Esophagus (tissue), 2 donors: ENCODE measurements at regions not wholly inside any gene's neighbourhood (a gene's known extent, or its start where the extent isn't known, plus 50 kb on each side); places are given as distances from the start of the nearest gene placed in this dataset.

ENCODE experiments used
- H3K27ac ChIP-seq, 2 donors: one replicate each; pipeline ENCODE4 v1.5.1; 2013; ENCODE audit warnings: low read depth in 2 of 2, mild to moderate bottlenecking in 2 of 2, inconsistent platforms in 1 of 2, low read length in 1 of 2, moderate library complexity in 1 of 2
- H3K27me3 ChIP-seq, 2 donors: one replicate each; pipeline ENCODE4 v1.6.1; 2013; ENCODE audit warnings: low read length in 2 of 2, control low read depth in 1 of 2, mild to moderate bottlenecking in 1 of 2; ENCODE audit not compliant: insufficient read depth in 2 of 2, control insufficient read depth in 1 of 2
- H3K36me3 ChIP-seq, 2 donors: one replicate each; pipeline ENCODE4 v1.6.1; 2013; ENCODE audit warnings: low read length in 1 of 2; ENCODE audit not compliant: control insufficient read depth in 2 of 2, insufficient read depth in 2 of 2
- H3K4me1 ChIP-seq, 2 donors: one replicate each; pipeline ENCODE4 v1.6.1; 2013; ENCODE audit warnings: low read length in 1 of 2; ENCODE audit not compliant: control insufficient read depth in 2 of 2, insufficient read depth in 2 of 2
- H3K4me3 ChIP-seq, 2 donors: one replicate each; pipeline ENCODE4 v1.5.1; 2013; ENCODE audit warnings: low read length in 2 of 2, mild to moderate bottlenecking in 2 of 2, low read depth in 1 of 2, moderate library complexity in 1 of 2
- H3K9me3 ChIP-seq, 2 donors: one replicate each; pipeline ENCODE4 v1.6.1; 2013; ENCODE audit warnings: mild to moderate bottlenecking in 2 of 2, low read depth in 1 of 2, low read length in 1 of 2, moderate library complexity in 1 of 2; ENCODE audit not compliant: control insufficient read depth in 2 of 2, insufficient read depth in 1 of 2
- WGBS, 2 donors: extraction: QIAGEN DNeasy Blood & Tissue Kit; methylation state at CpG; one replicate each; pipeline ENCODE4 v1.1.7; 2013; 5-methylcytosine and 5-hydroxymethylcytosine counted together
- donor health status: healthy with polysubstance abuse.
- donor health status: Bipolar disorder and iron deficiency.

DNA sequence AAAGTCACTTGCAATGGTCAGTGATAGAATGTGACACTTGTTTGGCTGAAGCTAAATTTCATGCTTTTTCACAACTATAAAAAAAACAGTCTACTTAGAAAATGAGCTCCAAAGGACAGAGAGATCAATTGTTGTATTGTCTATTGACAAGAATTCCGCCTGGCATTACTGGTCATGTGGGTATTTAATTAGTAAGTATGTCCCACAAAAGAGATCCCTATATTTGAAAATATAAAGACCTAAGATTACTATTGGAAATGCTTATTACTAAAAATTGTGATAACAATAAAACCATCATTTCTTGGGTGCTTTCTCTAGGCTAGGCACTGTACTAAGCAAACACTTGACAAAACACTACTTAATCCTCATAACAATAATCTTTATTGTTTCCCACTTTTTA is 745.2 kb upstream of the C9orf72 start:
- Histone ChIP-seq H3K4me1 (no peaks in the 10 kb centered on the region), H3K27me3 (no peaks in the 10 kb centered on the region), H3K9me3 (no peaks in the 10 kb centered on the region), H3K4me3 (no peak overlapping the region), H3K27ac (no peak overlapping the region), H3K36me3 (no peaks in the 10 kb centered on the region)
- 79 to 82% methylated on average over 1 of the region's 1 CpG for WGBS, 2 donors

GRCh38 chr9:28319981-28320380 is 746.7 kb upstream of the C9orf72 start:
- Histone ChIP-seq H3K4me3 (no peak overlapping the region), H3K27ac (no peak overlapping the region), H3K9me3 (no peaks in the 10 kb centered on the region), H3K27me3 (no peaks in the 10 kb centered on the region), H3K4me1 (no peaks in the 10 kb centered on the region), H3K36me3 (no peaks in the 10 kb centered on the region)
- 57 to 73% methylated on average over 2 of the region's 2 CpGs for WGBS, 2 donors

DNA sequence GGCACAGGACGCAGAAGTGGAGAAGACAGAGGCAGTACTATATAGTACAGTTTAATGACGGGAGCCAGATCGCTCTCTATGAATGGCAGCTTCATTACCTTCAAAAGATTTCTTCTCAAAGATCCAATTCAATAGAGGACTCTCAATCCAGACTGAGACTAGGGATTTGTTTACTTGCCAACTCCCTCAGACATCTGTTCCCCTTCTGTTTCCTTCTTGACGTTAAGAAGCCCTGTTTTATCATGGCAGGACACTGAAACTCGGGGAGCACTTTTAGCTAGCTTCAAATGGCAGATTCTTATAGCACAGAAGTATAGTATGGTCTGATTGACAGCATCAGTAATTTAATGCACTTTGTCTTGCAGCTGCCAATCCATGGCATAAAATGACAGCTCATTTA is 747.3 kb upstream of the C9orf72 start:
- no peaks in the 10 kb centered on the region for H3K9me3 ChIP-seq
- no peaks in the 10 kb centered on the region for H3K27me3 ChIP-seq
- no peak overlapping the region for H3K4me3 ChIP-seq
- no peaks in the 10 kb centered on the region for H3K4me1 ChIP-seq
- no peaks in the 10 kb centered on the region for H3K36me3 ChIP-seq
- no peak overlapping the region for H3K27ac ChIP-seq
- WGBS, 2 donors, result 33 to 50% methylated on average over 5 of the region's 5 CpGs

DNA sequence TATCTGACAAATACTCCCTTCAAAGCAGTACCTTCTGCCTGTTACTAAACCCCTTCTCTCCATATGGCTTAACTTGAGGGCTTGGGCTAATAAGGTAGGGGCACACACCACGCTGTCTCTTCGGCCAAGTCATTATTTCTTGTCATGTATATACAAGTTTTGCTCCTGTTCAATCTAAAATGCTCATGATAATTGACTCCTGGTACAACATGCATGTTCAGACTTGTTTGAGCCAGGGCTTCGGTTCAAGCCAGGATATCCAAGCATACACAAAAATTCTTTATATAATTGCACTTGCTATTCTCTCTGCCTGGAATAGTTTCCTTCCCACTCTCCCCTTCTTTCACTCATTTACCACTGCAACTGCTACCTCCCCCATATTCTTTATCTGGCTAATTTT is 756.0 kb upstream of the C9orf72 start:
- no peaks in the 10 kb centered on the region for H3K36me3 ChIP-seq
- H3K27me3 ChIP-seq, result no peaks in the 10 kb centered on the region
- 52 to 58% methylated on average over 3 of the region's 3 CpGs for WGBS, 2 donors
- H3K4me1 ChIP-seq, result no peaks in the 10 kb centered on the region
- no peak overlapping the region for H3K27ac ChIP-seq
- H3K4me3 ChIP-seq, result no peak overlapping the region
- no peaks in the 10 kb centered on the region for H3K9me3 ChIP-seq

DNA sequence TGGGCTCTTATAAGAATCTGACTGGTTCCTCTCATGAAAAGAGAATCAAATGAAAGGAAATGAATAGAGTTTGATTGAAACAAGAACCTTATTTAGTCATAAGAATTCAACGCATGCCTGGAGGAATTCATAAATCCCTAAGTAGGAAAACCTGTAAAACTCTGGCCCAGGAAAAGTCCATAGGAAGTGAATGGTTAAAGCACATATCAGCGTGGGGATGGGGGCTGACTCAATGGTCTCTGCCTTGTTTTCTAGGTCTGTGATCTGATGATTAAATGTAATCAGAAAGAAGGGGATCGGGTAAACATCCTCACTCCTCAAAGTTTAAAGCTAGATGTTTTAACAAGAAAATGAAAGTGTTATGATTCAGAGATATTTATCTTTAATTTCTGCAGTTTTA is 759.4 kb upstream of the C9orf72 start:
- H3K4me3 ChIP-seq, result no peak overlapping the region
- H3K27ac ChIP-seq, result no peak overlapping the region
- no peaks in the 10 kb centered on the region for H3K4me1 ChIP-seq
- no peaks in the 10 kb centered on the region for H3K27me3 ChIP-seq
- no peaks in the 10 kb centered on the region for H3K9me3 ChIP-seq
- WGBS, 2 donors, result 57 to 58% methylated on average over 3 of the region's 3 CpGs
- no peaks in the 10 kb centered on the region for H3K36me3 ChIP-seq

GRCh38 chr9:28341913-28342312 is 768.6 kb upstream of the C9orf72 start:
- H3K4me3 ChIP-seq, result no peak overlapping the region
- H3K27me3 ChIP-seq, result no peaks in the 10 kb centered on the region
- H3K36me3 ChIP-seq, result no peaks in the 10 kb centered on the region
- WGBS, 2 donors, result 79 to 83% methylated on average over 4 of the region's 4 CpGs
- H3K27ac ChIP-seq, result no peak overlapping the region
- H3K4me1 ChIP-seq, result no peaks in the 10 kb centered on the region
- H3K9me3 ChIP-seq, result no peaks in the 10 kb centered on the region

DNA sequence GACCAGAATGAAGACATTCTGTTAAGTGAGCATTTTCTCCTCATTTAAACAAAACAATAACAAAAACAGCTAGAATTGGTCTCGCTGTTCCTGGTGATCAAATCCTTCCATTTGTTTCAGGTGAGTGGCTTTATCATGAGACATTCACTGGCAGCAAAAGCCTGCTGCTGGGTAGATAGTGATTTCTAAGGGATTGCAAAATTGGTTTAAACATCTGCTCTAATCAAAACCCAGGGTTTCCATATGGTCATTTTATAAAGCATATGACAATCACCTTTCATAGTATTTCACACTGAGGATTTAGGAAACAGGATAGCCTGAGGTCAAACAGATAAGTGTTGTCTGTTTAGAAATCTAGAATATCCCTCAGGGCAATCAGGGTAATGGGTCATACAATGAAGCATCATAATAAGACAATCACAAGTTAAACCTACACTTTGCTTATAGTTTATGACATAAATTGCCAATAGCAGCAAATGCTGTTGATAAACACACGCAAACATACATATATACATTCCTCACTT is 769.6 kb upstream of the C9orf72 start:
- Histone ChIP-seq H3K9me3 (no peaks in the 10 kb centered on the region), H3K4me3 (no peak overlapping the region), H3K4me1 (no peaks in the 10 kb centered on the region), H3K36me3 (no peaks in the 10 kb centered on the region), H3K27me3 (no peaks in the 10 kb centered on the region), H3K27ac (no peak overlapping the region)
- 80 to 87% methylated on average over 2 of the region's 2 CpGs for WGBS, 2 donors

DNA sequence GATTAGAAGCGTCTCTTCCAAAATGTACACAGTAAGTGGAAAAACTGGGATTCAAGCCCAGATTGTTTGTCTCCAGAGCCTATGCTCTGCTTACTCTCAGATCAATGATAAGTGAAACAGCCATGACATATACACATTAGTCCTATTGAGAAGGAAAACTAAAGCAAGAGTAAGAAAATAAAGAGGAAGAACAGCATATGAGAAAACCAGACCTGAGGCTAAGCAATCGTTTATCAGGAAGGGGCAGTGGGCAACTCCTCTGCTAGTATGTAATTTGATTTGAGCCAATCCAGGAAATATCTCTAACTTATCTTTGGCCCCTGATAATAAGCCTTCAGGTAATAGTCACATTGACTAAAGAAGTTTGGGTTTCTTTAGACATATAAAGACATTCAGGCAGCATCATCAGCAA is 789.9 kb upstream of the C9orf72 start:
- H3K4me3 ChIP-seq, result no peak overlapping the region
- no peaks in the 10 kb centered on the region for H3K4me1 ChIP-seq
- WGBS, 2 donors, result 35 to 53% methylated on average over 2 of the region's 2 CpGs
- H3K36me3 ChIP-seq, result no peaks in the 10 kb centered on the region
- H3K9me3 ChIP-seq, result no peaks in the 10 kb centered on the region
- H3K27ac ChIP-seq, result no peak overlapping the region
- no peaks in the 10 kb centered on the region for H3K27me3 ChIP-seq

- Histone ChIP-seq H3K4me1 (no peaks in the 10 kb centered on the region), H3K36me3 (no peaks in the 10 kb centered on the region), H3K27ac (no peak overlapping the region), H3K4me3 (no peak overlapping the region), H3K27me3 (no peaks in the 10 kb centered on the region), H3K9me3 (no peaks in the 10 kb centered on the region)
- WGBS, 2 donors, result 60 to 66% methylated on average over 6 of the region's 6 CpGs
These were observed 791.8 kb upstream of the C9orf72 start for GRCh38 chr9:28365020-28365640.

DNA sequence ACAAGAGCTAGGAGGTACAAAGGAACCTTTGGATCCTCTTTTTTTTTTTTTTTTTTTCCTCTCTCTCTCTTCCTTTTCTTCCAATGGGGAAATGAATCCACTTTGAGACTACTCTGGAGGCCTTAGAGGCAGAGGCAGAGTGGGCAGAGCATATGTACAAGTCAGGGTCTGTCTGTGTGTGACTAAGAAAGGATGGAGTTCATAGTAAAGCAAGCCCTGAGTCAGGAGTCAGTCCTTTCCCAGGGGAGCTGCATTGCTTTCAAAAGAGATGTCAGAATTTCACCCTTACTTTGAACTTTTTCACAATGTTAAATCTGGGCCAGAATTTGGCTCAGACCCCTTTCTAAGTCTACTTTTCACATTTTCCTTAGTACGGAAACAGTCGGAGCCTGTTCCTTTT is 792.4 kb upstream of the C9orf72 start:
- Histone ChIP-seq H3K9me3 (no peaks in the 10 kb centered on the region), H3K4me1 (no peaks in the 10 kb centered on the region), H3K27ac (no peak overlapping the region), H3K27me3 (no peaks in the 10 kb centered on the region), H3K36me3 (no peaks in the 10 kb centered on the region), H3K4me3 (no peak overlapping the region)
- WGBS, 2 donors, result 88 to 97% methylated on average over 2 of the region's 2 CpGs
